Heart left ventricle (tissue), 13 donors: ENCODE measurements at regions not wholly inside any gene's neighbourhood (a gene's known extent, or its start where the extent isn't known, plus 50 kb on each side); places are given as distances from the start of the nearest gene placed in this dataset.

ENCODE experiments used
- POLR2A ChIP-seq, 2 donors: fragments of 450-650 bp; IDR thresholded peaks; one replicate each; pipeline ENCODE4 v1.6.1; 2017; ENCODE audit warnings: antibody characterized with exemption in 2 of 2, mild to moderate bottlenecking in 2 of 2, moderate library complexity in 2 of 2
- TF ChIP-seq, protein P1 (sequence below), 12 donors: fragments of 200-600 bp; sonication (generic) in 4 of 12; IDR thresholded peaks; one replicate each; pipeline versions ENCODE4 v1.5.0 to v1.8.0; 2018 to 2022; ENCODE audit warnings: antibody characterized with exemption in 12 of 12, mild to moderate bottlenecking in 5 of 12
- donor health status: ischemic (EF 13 %, LVEDD 7.1; RV severe dilation, severe dysfunction).
- donor health status: DM: no; HTN: yes; CAD: no.
- donor health status: DM: no; HTN: no; CAD: no.
- donor health status: ischemic (EF 25% LVEDD 6.9; RV normal size, moderate dysfunction).
- donor health status: ischemic (EF 25% LVEDD 5.7; RV mildly dilated, moderate dysfunction).
- donor health status: ischemic (EF 35%, LVEDD 5.7; RV mildly dilated, moderate dysfunction).
- donor health status: nonischemic (EF 11% LVEDD 7.7; RV severe dilation, severe dysfunction).
- donor health status: DM: yes; HTN: yes; CAD: no.
- donor health status: PGD.
- donor health status: ischemic (EF 29% LVEDD 5.4; RV normal size, mild dysfunction).
- donor health status: nonischemic (EF 23%, LVEDD 6.1; RV moderate dilation, normal function).

DNA sequence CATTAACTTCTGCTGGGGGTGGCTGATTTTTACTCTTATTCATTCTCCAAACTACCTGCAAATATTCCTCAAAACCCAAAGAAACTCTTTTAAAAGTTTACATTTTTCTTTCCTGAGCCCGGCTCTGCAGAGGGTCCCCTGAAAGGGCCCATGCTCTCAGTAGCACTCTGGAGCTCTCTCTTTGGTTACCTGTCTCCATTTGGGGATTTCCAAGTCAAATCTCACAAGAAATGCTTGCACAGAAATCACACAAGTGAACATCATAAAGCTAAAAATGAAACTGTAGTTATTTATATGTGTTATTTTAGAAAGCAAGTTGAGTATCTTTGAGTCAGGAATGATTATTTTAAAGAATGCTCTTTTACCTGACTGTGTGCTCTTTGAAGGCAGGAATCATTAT is 174.5 kb upstream of the PLXNA2 start:
- no peak for TF ChIP-seq POLR2A (IDR thresholded peaks at IDR 0.05)
- TF ChIP-seq, protein P1, sequence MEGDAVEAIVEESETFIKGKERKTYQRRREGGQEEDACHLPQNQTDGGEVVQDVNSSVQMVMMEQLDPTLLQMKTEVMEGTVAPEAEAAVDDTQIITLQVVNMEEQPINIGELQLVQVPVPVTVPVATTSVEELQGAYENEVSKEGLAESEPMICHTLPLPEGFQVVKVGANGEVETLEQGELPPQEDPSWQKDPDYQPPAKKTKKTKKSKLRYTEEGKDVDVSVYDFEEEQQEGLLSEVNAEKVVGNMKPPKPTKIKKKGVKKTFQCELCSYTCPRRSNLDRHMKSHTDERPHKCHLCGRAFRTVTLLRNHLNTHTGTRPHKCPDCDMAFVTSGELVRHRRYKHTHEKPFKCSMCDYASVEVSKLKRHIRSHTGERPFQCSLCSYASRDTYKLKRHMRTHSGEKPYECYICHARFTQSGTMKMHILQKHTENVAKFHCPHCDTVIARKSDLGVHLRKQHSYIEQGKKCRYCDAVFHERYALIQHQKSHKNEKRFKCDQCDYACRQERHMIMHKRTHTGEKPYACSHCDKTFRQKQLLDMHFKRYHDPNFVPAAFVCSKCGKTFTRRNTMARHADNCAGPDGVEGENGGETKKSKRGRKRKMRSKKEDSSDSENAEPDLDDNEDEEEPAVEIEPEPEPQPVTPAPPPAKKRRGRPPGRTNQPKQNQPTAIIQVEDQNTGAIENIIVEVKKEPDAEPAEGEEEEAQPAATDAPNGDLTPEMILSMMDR (IDR thresholded peaks at IDR 0.05): no peak
